B cell (primary cell): ENCODE measurements at regions not wholly inside any gene's neighbourhood (a gene's known extent, or its start where the extent isn't known, plus 50 kb on each side); places are given as distances from the start of the nearest gene placed in this dataset.

Experiments
- ATAC-seq: fragments of 200-7000 bp; cut with Tn5 transposase; one replicate; pipeline ENCODE4 v1.10.0; 2021; ENCODE audit warnings: low read depth, mild to moderate bottlenecking, moderate number of reproducible peaks, moderate library complexity
- CTCF ChIA-PET: fragments of 350-600 bp; sonication (Branson Sonifier 250); formaldehyde crosslinking; loops from one replicate; lab custom pipeline; 2021; ENCODE audit warnings: antibody characterized with exemption, inconsistent platforms; lab: Charles Lee
- POLR2A ChIA-PET: fragments of 350-600 bp; sonication (Branson Sonifier 250); formaldehyde crosslinking; loops from one replicate; lab custom pipeline; 2021; ENCODE audit warnings: antibody characterized with exemption; lab: Charles Lee
- DNase-seq: peaks from one replicate; pipeline ENCODE4 v3.0.0; 2013
- H2AFZ ChIP-seq: 2 replicates; pipeline ENCODE4 v1.6.1; 2012; ENCODE audit warnings: mild to moderate bottlenecking, low read depth, low read length; ENCODE audit not compliant: insufficient read depth, poor library complexity, severe bottlenecking
- H3K27ac ChIP-seq, 2 donors: 1 replicate in 1 of 2; 2 replicates in 1 of 2; pipeline ENCODE4 v1.5.1; 2012 to 2013; ENCODE audit warnings: low read length in 2 of 2, mild to moderate bottlenecking in 2 of 2, moderate library complexity in 1 of 2
- H3K27me3 ChIP-seq, 4 experiments: fragments of 200-600 bp in 1 of 4; sonication (generic) in 1 of 4; replicated peaks in 1 of 4; 1 replicate in 2 of 4; 2 replicates in 2 of 4; pipeline versions ENCODE4 v1.6.1 to v1.7.0; 2013 to 2016; ENCODE audit warnings: low read length in 3 of 4, mild to moderate bottlenecking in 2 of 4, mixed read lengths in 1 of 4, moderate library complexity in 1 of 4; ENCODE audit not compliant: insufficient read depth in 4 of 4, control insufficient read depth in 3 of 4; ENCODE audit errors: control extremely low read depth in 1 of 4
- H3K36me3 ChIP-seq, 2 experiments: replicated peaks in 1 of 2; 1 replicate in 1 of 2; 2 replicates in 1 of 2; pipeline versions ENCODE4 v1.6.1 to v1.7.1; 2013; ENCODE audit warnings: low read length in 1 of 2; ENCODE audit not compliant: insufficient read depth in 2 of 2, control insufficient read depth in 1 of 2; ENCODE audit errors: control extremely low read depth in 1 of 2, extremely low read depth in 1 of 2
- H3K4me1 ChIP-seq, 2 donors: fragments of 200-600 bp in 1 of 2; sonication (generic) in 1 of 2; 1 replicate in 1 of 2; 2 replicates in 1 of 2; pipeline versions ENCODE4 v1.5.1 to v1.6.1; 2013 to 2017; ENCODE audit warnings: low read length in 2 of 2; ENCODE audit not compliant: control insufficient read depth in 2 of 2, insufficient read depth in 2 of 2
- H3K4me2 ChIP-seq: replicated peaks from 2 replicates; pipeline ENCODE3; 2012; ENCODE audit warnings: mild to moderate bottlenecking, low read depth, low read length; ENCODE audit not compliant: poor library complexity, severe bottlenecking
- H3K4me3 ChIP-seq, 5 experiments: fragments of 200-600 bp in 1 of 5; sonication (generic) in 1 of 5; 1 replicate in 3 of 5; 2 replicates in 2 of 5; pipeline versions ENCODE4 v1.5.1 to v1.7.0; 2011 to 2016; ENCODE audit warnings: low read length in 4 of 5, mild to moderate bottlenecking in 4 of 5, low read depth in 2 of 5, control low read depth in 1 of 5, moderate library complexity in 1 of 5; ENCODE audit not compliant: insufficient read depth in 1 of 5; ENCODE audit errors: control extremely low read depth in 1 of 5, extremely low read depth in 1 of 5
- H3K79me2 ChIP-seq: fragments of 200-600 bp; sonication (generic); one replicate; pipeline ENCODE4 v1.6.0; 2016; ENCODE audit warnings: low read length; ENCODE audit not compliant: control insufficient read depth, insufficient read depth
- H3K9ac ChIP-seq: fragments of 200-600 bp; sonication (generic); 2 replicates; pipeline ENCODE4 v1.6.1; 2017; ENCODE audit warnings: mild to moderate bottlenecking, low read length, moderate library complexity
- H3K9me3 ChIP-seq, 3 donors: one replicate each; pipeline versions ENCODE4 v1.6.1 to v1.7.1; 2013; ENCODE audit warnings: low read length in 2 of 3; ENCODE audit not compliant: control insufficient read depth in 2 of 3, insufficient read depth in 1 of 3; ENCODE audit errors: control extremely low read depth in 1 of 3
- H4K20me1 ChIP-seq: 2 replicates; pipeline ENCODE4 v1.6.0; 2012; ENCODE audit warnings: mild to moderate bottlenecking, low read length; ENCODE audit not compliant: insufficient read depth, control insufficient read depth, poor library complexity, severe bottlenecking
- H3K27ac Mint-ChIP-seq: one replicate; pipeline ENCODE4 v1.8.0; 2021; ENCODE audit warnings: mixed read lengths
- H3K27me3 Mint-ChIP-seq: one replicate; pipeline ENCODE4 v1.8.0; 2021; ENCODE audit warnings: mixed read lengths
- H3K4me1 Mint-ChIP-seq: one replicate; pipeline ENCODE4 v1.8.0; 2021; ENCODE audit warnings: mixed read lengths
- H3K4me3 Mint-ChIP-seq: one replicate; pipeline ENCODE4 v1.8.0; 2021; ENCODE audit warnings: mixed read lengths
- H3K9me3 Mint-ChIP-seq: one replicate; pipeline ENCODE4 v1.8.0; 2022; ENCODE audit warnings: mixed read lengths; ENCODE audit not compliant: insufficient read depth
- CTCF ChIP-seq: fragments of 200-600 bp; IDR thresholded peaks from one replicate; pipeline ENCODE4 v1.8.0; 2022; ENCODE audit warnings: antibody characterized with exemption, mild to moderate bottlenecking
- EZH2 ChIP-seq: IDR thresholded peaks from 2 replicates; pipeline ENCODE4 v1.6.1; 2012; ENCODE audit warnings: borderline replicate concordance, low read depth, mild to moderate bottlenecking, moderate library complexity, low read length; ENCODE audit not compliant: insufficient read depth, poor library complexity, severe bottlenecking
- WGBS: methylation state at CpG from one replicate; pipeline ENCODE4 v1.1.5; 2013; ENCODE audit warnings: missing lambda C conversion rate; ENCODE audit not compliant: insufficient coverage; 5-methylcytosine and 5-hydroxymethylcytosine counted together
- intact Hi-C: fragments of 100-400 bp; cut with micrococcal nuclease; formaldehyde crosslinking; loops from one replicate; pipeline ENCODE4 v1.10.0; 2022

GRCh38 chr9:714675-715074 is 126.8 kb upstream of the DMRT1 start:
- Histone ChIP-seq H2AFZ (no peak overlapping the region), H3K4me3 (no peak overlapping the region), H4K20me1 (no peaks in the 10 kb centered on the region), H3K27ac (no peak overlapping the region), H3K27me3 (no peaks in the 10 kb centered on the region), H3K9ac (no peak overlapping the region), H3K9me3 (no peaks in the 10 kb centered on the region), H3K4me1 (no peaks in the 10 kb centered on the region), H3K79me2 (no peaks in the 10 kb centered on the region), H3K36me3 (no peaks in the 10 kb centered on the region), H3K4me2 (no peak overlapping the region)
- peaks cover 10% of the 10 kb centered on the region for H3K27me3 Mint-ChIP-seq
- CTCF ChIA-PET = no interaction called here
- H3K9me3 Mint-ChIP-seq = no peaks in the 10 kb centered on the region
- POLR2A ChIA-PET = no interaction called here
- intact Hi-C loops = no loop called here
- no peaks in the 10 kb centered on the region for H3K4me1 Mint-ChIP-seq
- DNase-seq = no peak
- WGBS = 80% methylated on average over 1 of the region's 2 CpGs
- no peak overlapping the region for H3K27ac Mint-ChIP-seq
- TF ChIP-seq EZH2 (no peak), CTCF (no peak)
- H3K4me3 Mint-ChIP-seq = no peak overlapping the region
- no peak for ATAC-seq

GRCh38 chr9:715300-715699 is 126.2 kb upstream of the DMRT1 start:
- H3K36me3 ChIP-seq = no peaks in the 10 kb centered on the region
- H4K20me1 ChIP-seq = no peaks in the 10 kb centered on the region
- no peak for DNase-seq
- H3K4me3 ChIP-seq = no peak overlapping the region
- ChIA-PET POLR2A (no interaction called here), CTCF (no interaction called here)
- no peaks in the 10 kb centered on the region for H3K9me3 ChIP-seq
- no peaks in the 10 kb centered on the region for H3K9me3 Mint-ChIP-seq
- no peaks in the 10 kb centered on the region for H3K79me2 ChIP-seq
- H3K4me2 ChIP-seq = no peak overlapping the region
- no peak overlapping the region for H3K4me3 Mint-ChIP-seq
- TF ChIP-seq CTCF (no peak), EZH2 (no peak)
- H3K27me3 ChIP-seq = no peaks in the 10 kb centered on the region
- peaks cover 6% of the 10 kb centered on the region for H3K27me3 Mint-ChIP-seq
- H3K4me1 ChIP-seq = no peaks in the 10 kb centered on the region
- ATAC-seq = no peak
- no CpG with 5 or more reads among the region's 2 CpGs for WGBS
- H3K27ac ChIP-seq = no peak overlapping the region
- H3K9ac ChIP-seq = no peak overlapping the region
- intact Hi-C loops = no loop called here
- H2AFZ ChIP-seq = no peak overlapping the region
- no peaks in the 10 kb centered on the region for H3K4me1 Mint-ChIP-seq
- no peak overlapping the region for H3K27ac Mint-ChIP-seq
